ENCODE measurements at regions not wholly inside any gene's neighbourhood (a gene's known extent, or its start where the extent isn't known, plus 50 kb on each side); places are given as distances from the start of the nearest gene placed in this dataset.

DNA sequence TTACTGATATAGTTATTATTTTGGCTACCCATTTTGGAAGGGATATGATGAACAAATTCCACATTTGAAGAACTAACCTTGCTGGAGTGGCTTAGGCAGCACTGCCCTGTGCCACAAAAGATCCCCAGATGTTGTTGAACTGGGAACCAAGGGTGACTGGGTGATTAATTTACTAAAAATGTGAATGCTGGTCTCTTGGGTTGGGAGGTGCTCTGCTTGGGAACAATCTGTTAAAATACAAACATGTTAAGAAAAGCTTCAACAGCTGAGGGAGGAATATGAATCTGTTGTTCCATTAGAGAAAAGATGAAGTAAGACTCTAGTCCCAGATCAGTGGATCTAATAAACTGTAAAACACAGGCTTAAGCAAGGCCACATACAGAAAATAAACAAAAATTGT is 1860.1 kb downstream of the SUCLG1 start:
- TF ChIP-seq YY1 (IDR thresholded peaks at IDR 0.05; ENCODE audit: insufficient read depth, insufficient read length) (no peak), ZNF274 (IDR thresholded peaks at IDR 0.05; ENCODE audit: low read depth, low read length) (no peak), SUZ12 (IDR thresholded peaks at IDR 0.05; ENCODE audit: extremely low read depth, insufficient read depth, insufficient read length) (no peak)

All from NT2/D1 (cell line).